ENCODE measurements at regions not wholly inside any gene's neighbourhood (a gene's known extent, or its start where the extent isn't known, plus 50 kb on each side); places are given as distances from the start of the nearest gene placed in this dataset.

DNA sequence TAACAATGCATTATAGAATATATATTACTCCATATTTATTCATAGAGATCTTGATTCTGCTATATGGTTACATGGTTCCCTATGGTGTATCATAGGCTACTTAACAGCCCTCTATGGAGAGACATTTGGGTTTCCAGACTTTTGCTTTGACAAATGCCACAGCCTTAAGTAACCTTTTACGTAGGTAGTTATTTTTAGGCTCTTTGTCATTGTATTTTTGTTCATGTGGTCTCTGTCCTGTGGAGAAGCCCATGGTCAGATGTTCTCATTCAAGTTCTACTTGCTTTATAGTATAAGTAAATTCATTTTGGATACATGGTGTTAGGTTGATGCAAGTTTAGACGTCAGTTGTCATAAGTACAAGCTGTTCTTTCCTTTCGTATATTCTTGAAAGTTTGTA lies 275.2 kb upstream of the THSD7B start:
- no peak overlapping the region for H3K4me3 ChIP-seq (ENCODE audit: control insufficient read depth, low read depth, low read length)
- TF ChIP-seq, protein P1, sequence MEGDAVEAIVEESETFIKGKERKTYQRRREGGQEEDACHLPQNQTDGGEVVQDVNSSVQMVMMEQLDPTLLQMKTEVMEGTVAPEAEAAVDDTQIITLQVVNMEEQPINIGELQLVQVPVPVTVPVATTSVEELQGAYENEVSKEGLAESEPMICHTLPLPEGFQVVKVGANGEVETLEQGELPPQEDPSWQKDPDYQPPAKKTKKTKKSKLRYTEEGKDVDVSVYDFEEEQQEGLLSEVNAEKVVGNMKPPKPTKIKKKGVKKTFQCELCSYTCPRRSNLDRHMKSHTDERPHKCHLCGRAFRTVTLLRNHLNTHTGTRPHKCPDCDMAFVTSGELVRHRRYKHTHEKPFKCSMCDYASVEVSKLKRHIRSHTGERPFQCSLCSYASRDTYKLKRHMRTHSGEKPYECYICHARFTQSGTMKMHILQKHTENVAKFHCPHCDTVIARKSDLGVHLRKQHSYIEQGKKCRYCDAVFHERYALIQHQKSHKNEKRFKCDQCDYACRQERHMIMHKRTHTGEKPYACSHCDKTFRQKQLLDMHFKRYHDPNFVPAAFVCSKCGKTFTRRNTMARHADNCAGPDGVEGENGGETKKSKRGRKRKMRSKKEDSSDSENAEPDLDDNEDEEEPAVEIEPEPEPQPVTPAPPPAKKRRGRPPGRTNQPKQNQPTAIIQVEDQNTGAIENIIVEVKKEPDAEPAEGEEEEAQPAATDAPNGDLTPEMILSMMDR (conservative IDR thresholded peaks at IDR 0.05; ENCODE audit: control insufficient read depth, insufficient read depth, low read depth, low read length), result no peak
- DNase-seq (ENCODE audit: low read depth), result no peak

DNA sequence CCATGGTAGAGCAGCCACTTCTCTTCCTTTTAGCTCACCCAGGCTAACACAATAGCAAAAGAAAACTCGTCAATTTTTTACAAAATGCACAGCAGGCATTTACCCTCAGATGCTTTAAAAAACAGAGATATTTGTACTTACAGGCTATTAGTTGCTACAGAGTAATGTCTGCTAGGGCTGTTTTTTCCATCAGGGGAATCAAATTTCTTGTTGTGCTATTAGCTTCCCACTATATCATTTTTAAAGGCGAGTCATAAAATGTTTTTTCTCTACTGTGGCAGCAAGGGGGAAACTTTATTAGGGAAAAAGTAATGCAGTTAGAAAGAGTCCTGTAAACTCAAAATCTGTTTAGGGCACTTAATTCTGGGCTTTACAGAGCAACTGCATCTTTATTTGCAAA lies 277.9 kb upstream of the THSD7B start:
- no peak for DNase-seq (ENCODE audit: low read depth)
- TF ChIP-seq, protein P1 (conservative IDR thresholded peaks at IDR 0.05; ENCODE audit: control insufficient read depth, insufficient read depth, low read depth, low read length), result no peak
- H3K4me3 ChIP-seq (ENCODE audit: control insufficient read depth, low read depth, low read length), result no peak overlapping the region

DNA sequence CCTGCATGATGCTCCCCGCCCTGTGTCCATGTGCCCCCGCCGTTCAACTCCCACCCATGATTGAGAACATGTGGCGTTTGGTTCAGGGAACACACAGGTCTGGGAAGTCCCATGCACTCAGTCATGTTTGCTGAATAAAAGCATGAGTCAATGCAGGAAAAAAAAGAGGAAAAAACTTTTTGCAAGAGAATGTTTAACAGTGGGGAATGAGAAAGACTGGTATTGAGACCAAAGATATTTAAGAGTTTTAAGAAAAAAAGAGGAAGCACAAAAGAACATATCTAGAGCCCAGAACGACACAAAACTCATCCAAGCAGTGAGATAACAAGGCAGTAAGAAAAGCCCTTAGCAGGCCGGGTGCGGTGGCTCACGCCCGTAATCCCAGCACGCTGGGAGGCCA lies 279.2 kb upstream of the THSD7B start:
- DNase-seq (ENCODE audit: low read depth), result no peak
- H3K4me3 ChIP-seq (ENCODE audit: control insufficient read depth, low read depth, low read length), result no peak overlapping the region
- TF ChIP-seq, protein P1 (conservative IDR thresholded peaks at IDR 0.05; ENCODE audit: control insufficient read depth, insufficient read depth, low read depth, low read length), result no peak

DNA sequence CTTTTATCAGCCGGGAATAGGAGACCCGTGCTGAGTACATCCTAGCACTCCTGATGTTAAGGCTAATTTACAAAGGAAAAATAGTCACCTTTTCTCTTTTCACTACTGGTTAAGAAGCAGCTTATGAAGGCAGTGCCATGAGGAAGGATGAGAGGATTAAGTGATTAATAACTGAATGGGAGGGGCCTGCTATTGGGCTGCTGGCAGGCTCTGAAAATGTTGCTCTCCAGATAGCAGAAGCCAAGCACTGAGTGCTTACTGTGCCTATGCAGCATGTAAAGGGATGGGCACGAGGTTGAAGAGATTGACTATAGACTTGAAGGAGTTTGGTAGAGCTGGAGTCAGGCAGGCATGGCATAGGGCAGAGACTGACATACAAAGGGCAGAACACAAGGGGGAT lies 282.4 kb upstream of the THSD7B start:
- TF ChIP-seq, protein P1 (conservative IDR thresholded peaks at IDR 0.05; ENCODE audit: control insufficient read depth, insufficient read depth, low read depth, low read length), result no peak
- DNase-seq (ENCODE audit: low read depth), result no peak

DNA sequence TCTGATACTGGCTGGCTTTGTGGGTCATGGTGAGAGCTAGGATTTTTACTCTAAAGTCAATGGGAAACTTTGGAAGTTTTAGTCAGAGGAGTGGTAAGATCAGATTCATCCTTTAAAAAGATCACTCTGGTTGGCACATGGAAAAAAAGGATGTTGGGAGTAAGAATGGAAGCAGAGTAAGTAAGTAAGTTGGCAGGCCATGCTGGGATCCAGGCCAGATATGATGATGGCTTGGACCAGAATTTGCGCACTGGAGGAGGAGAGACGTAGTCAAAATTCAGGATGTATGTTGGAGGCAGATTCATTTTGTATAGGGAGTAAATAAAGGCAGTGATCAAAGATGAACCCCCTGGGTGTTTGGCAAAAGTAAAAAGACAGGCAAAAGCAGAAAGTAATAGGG lies 283.3 kb upstream of the THSD7B start:
- no peak for DNase-seq (ENCODE audit: low read depth)
- no peak overlapping the region for H3K4me3 ChIP-seq (ENCODE audit: control insufficient read depth, low read depth, low read length)
- TF ChIP-seq, protein P1 (conservative IDR thresholded peaks at IDR 0.05; ENCODE audit: control insufficient read depth, insufficient read depth, low read depth, low read length), result no peak

More for the DNA sequence above, 282.4 kb upstream of the THSD7B start:
- no peak overlapping the region for H3K4me3 ChIP-seq (ENCODE audit: control insufficient read depth, low read depth, low read length)

DNA sequence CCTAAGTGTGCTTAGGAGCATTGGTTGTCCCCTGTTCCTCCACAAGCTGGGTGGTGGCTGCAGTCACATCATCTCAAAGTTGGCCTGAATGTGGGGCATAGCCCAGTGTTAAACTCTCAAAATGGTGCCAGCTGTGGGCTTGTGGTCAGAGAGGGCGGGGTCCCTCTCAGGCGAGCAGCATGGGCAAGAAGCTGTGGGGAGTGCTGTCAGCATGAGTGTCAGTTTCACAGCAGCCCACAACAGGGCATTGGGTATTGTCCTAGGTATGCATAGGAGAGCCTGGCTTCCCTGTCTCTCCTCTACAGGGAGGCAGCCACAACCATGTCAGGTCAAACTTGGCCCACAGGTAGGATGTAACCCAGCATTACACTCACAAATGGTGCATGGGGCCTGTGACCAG lies 285.6 kb upstream of the THSD7B start:
- no peak for DNase-seq (ENCODE audit: low read depth)
- TF ChIP-seq, protein P1 (conservative IDR thresholded peaks at IDR 0.05; ENCODE audit: control insufficient read depth, insufficient read depth, low read depth, low read length), result no peak
- no peak overlapping the region for H3K4me3 ChIP-seq (ENCODE audit: control insufficient read depth, low read depth, low read length)

DNA sequence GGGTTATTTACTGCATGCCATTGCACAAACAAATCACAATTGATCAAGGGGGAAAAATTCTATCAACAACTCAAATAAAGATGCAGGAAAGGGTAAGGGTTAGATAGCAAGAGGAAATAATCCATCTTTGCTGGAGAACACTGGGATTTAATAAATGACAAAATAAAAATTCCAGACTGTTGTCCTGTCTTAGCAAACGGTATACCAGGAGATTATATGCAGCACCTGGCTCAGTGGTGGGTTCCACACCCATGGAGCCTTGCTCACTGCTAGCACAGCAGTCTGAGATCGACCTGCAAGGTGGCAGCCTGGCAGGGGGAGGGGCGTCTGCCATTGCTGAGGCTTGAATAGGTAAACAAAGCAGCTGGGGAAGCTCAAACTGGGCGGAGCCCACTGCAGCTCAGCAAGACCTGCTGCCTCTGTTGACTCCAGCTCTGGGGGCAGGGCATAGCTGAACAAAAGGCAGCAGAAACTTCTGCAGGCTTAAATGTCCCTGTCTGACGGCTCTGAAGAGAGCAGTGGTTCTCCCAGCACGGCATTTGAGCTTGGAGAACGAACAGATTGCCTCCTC lies 296.5 kb upstream of the THSD7B start:
- no peak for DNase-seq (ENCODE audit: low read depth)
- H3K4me3 ChIP-seq (ENCODE audit: control insufficient read depth, low read depth, low read length), result no peak overlapping the region
- TF ChIP-seq, protein P1 (conservative IDR thresholded peaks at IDR 0.05; ENCODE audit: control insufficient read depth, insufficient read depth, low read depth, low read length), result no peak

All from fibroblast of mammary gland (primary cell).